ENCODE measurements at regions not wholly inside any gene's neighbourhood (a gene's known extent, or its start where the extent isn't known, plus 50 kb on each side); places are given as distances from the start of the nearest gene placed in this dataset.

- no peak for DNase-seq
- no peak for ATAC-seq
- intact Hi-C loops (cut with DNase I) = no loop called here
These were observed 51.1 kb upstream of the ZNF236 start for GRCh38 chr18:76771192-76771799.

DNA sequence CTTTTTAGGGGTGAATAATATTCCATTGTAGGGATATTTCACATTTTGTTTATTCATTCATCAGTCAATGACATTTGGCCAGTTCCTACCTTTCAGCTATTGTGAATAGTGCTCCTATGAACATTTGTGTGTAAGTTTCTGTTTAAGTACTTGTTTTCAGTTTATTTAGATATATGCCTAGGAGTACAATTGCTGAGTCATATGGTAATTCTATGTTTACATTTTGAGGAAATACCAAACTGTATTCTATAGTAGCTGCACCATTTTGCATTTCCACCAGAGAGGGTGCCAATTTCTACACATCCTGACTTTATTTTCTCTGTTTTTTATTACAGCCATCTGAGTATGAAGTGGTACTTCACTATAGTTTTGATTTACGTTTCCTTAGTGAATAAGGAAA, 54.4 kb upstream of the ZNF236 start:
- intact Hi-C loops (cut with DNase I) = no loop called here
- ATAC-seq = no peak
- DNase-seq = no peak

DNA sequence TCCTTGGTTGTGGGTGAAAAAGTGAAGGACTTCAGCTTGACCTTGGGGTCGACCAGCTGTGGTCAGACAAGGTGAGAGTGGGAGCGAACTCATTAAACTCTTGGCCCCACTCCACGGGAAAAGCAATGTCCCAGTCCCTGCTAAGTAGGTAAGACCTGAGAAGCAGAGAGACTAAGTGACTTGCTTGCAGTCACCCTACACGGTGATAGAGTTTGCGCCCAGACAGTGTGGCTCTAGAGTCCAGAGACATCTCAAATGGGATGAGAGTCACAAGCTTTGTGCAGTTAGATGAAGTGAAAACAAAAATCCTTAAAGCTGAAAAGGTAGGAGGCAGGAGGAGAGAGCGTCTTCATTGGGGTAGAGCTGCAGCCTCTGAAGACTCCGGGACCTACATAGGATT, 55.9 kb upstream of the ZNF236 start:
- no peak for ATAC-seq
- no peak for DNase-seq
- intact Hi-C loops (cut with DNase I) = no loop called here

- DNase-seq = no peak
- no peak for ATAC-seq
- intact Hi-C loops (cut with DNase I) = no loop called here
These were observed 56.7 kb upstream of the ZNF236 start for GRCh38 chr18:76765649-76766048.

GRCh38 chr18:76764291-76764901, 58.0 kb upstream of the ZNF236 start:
- intact Hi-C loops (cut with DNase I) = no loop called here
- no peak for ATAC-seq

GRCh38 chr18:76759056-76759455, 63.3 kb upstream of the ZNF236 start:
- no peak for DNase-seq
- intact Hi-C loops (cut with DNase I) = no loop called here
- ATAC-seq = no peak

More at GRCh38 chr18:76764291-76764901, 58.0 kb upstream of the ZNF236 start:
- DNase-seq = no peak

GRCh38 chr18:76757925-76758324, 64.4 kb upstream of the ZNF236 start:
- intact Hi-C loops (cut with DNase I) = no loop called here
- no peak for DNase-seq
- no peak for ATAC-seq

- DNase-seq (no peak), ATAC-seq (no peak)
These were observed 65.0 kb upstream of the ZNF236 start for GRCh38 chr18:76757335-76757734.

DNA sequence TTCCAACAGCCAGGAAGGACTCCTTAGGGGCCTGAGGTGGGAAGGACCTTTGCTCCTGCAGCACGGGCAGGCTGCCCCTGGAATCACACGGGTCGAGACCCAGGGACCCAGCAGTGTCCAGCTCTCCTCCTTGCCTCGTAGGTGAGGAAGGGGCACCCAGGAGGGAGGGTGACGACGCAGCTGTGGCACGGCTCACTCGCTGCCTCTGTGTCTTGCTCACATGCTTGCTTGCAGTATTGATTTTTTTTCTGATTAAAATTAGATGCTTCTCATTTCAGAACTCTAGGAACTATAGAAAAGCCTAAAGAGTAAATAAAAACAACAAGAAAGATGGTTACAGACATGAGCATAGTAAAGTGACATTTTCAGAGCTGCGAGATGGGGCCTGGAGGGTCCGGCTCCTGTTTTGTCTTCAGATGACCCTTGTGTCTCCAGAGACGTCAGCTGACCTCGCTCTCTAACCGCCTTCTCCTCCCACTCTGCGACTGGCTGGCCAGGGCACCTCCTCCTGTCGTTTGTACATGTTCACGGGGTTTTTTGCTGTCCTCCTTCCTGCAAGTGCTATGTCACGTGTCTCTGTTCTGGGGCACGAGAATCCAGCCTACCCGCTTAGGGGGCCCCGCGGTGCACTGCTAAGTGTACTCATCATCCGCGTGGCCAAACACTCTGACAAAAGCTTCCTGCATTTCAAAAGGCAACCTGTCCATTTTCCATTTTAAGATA, 65.7 kb upstream of the ZNF236 start:
- DNase-seq (no peak), ATAC-seq (peak in 1 of 2 donors; percentile 47)
- intact Hi-C loops (cut with DNase I) = no loop called here

More at GRCh38 chr18:76757335-76757734, 65.0 kb upstream of the ZNF236 start:
- intact Hi-C loops (cut with DNase I) = no loop called here

DNA sequence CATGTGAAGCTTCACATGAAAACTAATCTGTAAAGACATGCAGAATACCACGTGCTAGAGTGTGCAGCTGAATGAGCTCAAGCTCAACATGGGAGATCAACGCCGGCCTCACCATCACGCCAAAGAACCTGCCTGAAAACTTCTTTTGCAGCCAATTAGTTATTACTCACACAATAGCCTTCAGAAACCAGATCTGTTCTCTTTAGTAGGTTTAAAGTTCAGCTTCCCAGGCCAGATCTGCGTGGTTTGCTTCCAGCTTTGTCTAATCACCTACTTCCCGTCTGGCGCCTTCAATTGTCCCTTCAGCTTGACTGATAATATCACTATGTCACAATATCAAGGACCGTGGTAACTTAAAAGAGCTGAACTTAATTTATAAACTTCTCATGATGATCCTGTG, 68.0 kb upstream of the ZNF236 start:
- ATAC-seq (no peak), DNase-seq (no peak)
- intact Hi-C loops (cut with DNase I) = no loop called here

GRCh38 chr18:76752400-76752799, 70.0 kb upstream of the ZNF236 start:
- DNase-seq = no peak
- no peak for ATAC-seq
- intact Hi-C loops (cut with DNase I) = no loop called here

DNA sequence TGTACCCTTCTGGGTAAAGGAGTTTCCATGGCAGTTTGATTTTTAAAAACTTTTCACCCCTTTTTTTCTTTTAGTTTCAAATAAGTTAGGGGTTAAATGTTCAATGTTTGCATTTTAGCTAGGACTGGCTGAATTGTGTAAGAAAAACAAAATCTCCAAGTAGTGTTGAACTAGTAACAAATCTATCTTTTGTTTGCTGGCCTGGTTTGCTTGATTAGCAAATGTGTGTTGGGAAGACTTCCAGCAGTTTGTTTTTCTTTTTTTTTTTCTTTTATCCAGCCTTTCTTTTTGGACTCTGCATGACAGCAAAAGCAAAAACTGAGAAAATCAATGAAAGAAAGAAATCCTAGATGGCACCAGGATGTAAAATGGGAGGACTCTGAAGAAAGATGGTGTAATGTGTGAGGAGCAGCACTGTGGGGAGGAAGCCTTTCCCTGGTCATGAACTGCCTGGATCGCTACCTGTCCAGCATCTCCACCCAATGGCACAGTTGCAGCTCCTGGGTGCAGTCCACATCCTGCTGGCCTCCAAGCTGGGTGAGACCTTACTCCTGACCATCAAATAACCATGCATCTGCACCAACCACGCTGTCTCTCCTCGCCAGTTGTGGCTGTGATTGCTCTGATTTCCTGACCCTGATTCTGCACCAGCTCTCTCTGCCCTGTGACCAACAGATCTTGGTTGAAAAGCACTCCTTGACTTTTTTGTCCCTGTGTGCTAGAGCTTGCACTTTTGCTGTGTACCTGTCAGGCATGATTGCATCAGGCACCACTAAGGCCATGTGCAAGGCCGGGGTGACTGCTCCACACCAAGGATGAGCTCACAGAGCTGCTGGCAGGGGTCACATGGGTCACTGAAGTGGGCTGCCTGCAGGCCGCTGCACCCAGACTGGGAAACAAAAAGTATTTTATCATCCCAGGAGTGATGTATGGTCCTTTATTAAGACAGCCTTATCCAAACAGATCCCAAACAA, 71.2 kb upstream of the ZNF236 start:
- intact Hi-C loops (cut with DNase I) = no loop called here
- DNase-seq (no peak), ATAC-seq (no peak)

GRCh38 chr18:76750269-76750668, 72.1 kb upstream of the ZNF236 start:
- intact Hi-C loops (cut with DNase I) = no loop called here
- ATAC-seq (no peak), DNase-seq (no peak)

GRCh38 chr18:76747676-76748075, 74.7 kb upstream of the ZNF236 start:
- ATAC-seq (no peak), DNase-seq (no peak)
- intact Hi-C loops (cut with DNase I) = no loop called here

- intact Hi-C loops (cut with DNase I) = no loop called here
- no peak for DNase-seq
- ATAC-seq = no peak
These were observed 81.0 kb upstream of the ZNF236 start for GRCh38 chr18:76741346-76741745.

- intact Hi-C loops (cut with DNase I) = no loop called here
- DNase-seq (no peak), ATAC-seq (no peak)
These were observed 86.0 kb upstream of the ZNF236 start for GRCh38 chr18:76736309-76736708.

DNA sequence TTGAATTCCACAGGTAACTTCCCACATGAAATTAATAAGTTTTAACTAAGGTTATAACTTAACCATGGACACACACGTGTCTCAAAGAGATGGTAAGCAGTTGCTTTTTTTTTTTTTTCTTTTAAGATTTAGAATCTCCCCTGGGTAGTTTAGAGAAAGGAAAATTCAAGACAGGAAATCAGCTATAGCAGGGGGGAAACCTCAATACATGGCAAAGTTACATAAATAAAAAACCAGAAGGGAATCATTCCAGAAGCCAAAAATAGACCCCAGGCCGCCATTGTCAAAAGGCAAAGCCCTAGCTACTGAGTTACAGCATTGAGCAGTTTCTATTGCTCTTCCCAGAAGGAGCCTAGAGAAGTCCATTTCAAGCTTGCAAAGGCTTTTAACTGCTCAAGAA, 91.5 kb upstream of the ZNF236 start:
- intact Hi-C loops (cut with DNase I) = no loop called here
- no peak for ATAC-seq
- no peak for DNase-seq

GRCh38 chr18:76727589-76727988, 94.8 kb upstream of the ZNF236 start:
- ATAC-seq = no peak
- intact Hi-C loops (cut with DNase I) = no loop called here
- DNase-seq = no peak

- DNase-seq = no peak
- intact Hi-C loops (cut with DNase I) = no loop called here
- ATAC-seq = no peak
These were observed 96.9 kb upstream of the ZNF236 start for GRCh38 chr18:76725445-76725844.

Measured in left cardiac atrium (tissue), 4 donors.